SK-N-SH treated with all-trans-retinoic acid at 6 μM for 48 hours (cell line): ENCODE measurements at regions not wholly inside any gene's neighbourhood (a gene's known extent, or its start where the extent isn't known, plus 50 kb on each side); places are given as distances from the start of the nearest gene placed in this dataset.

ENCODE experiments used
- ATAC-seq: fragments of 200-7000 bp; cut with Tn5 transposase; 3 replicates; pipeline ENCODE4 v1.9.1; 2020; ENCODE audit warnings: mild to moderate bottlenecking, moderate library complexity
- ARNTL ChIP-seq: fragments of 450-650 bp; formaldehyde crosslinking; IDR thresholded peaks from 2 replicates; pipeline ENCODE4 v1.5.0; 2020; ENCODE audit warnings: low read depth, mild to moderate bottlenecking, moderate library complexity, borderline replicate concordance
- BACH2 ChIP-seq: fragments of 250-450 bp; sonication (Bioruptor Pico); IDR thresholded peaks from 2 replicates; pipeline ENCODE4 v1.9.0; 2021; ENCODE audit warnings: mild to moderate bottlenecking, borderline replicate concordance
- CREB5 ChIP-seq: fragments of 250-450 bp; sonication (Bioruptor Pico); IDR thresholded peaks from 2 replicates; pipeline ENCODE4 v1.5.1; 2020; ENCODE audit warnings: low read depth, mild to moderate bottlenecking, moderate library complexity
- CSDC2 ChIP-seq: fragments of 250-450 bp; sonication (Bioruptor Pico); IDR thresholded peaks from 2 replicates; pipeline ENCODE4 v1.5.0; 2020; ENCODE audit warnings: mild to moderate bottlenecking, moderate library complexity
- CSRNP3 ChIP-seq: fragments of 250-450 bp; sonication (Bioruptor Pico); IDR thresholded peaks from 2 replicates; pipeline ENCODE4 v1.5.1; 2021; ENCODE audit warnings: mild to moderate bottlenecking, moderate library complexity
- ESRRG ChIP-seq: fragments of 250-450 bp; sonication (Bioruptor Pico); IDR thresholded peaks from 2 replicates; pipeline ENCODE4 v1.6.1; 2021; ENCODE audit warnings: mild to moderate bottlenecking
- GLIS3 ChIP-seq: fragments of 250-450 bp; sonication (Bioruptor Pico); IDR thresholded peaks from 2 replicates; pipeline ENCODE4 v1.5.0; 2020; ENCODE audit warnings: mild to moderate bottlenecking, moderate library complexity
- ISL1 ChIP-seq: fragments of 250-450 bp; sonication (Bioruptor Pico); IDR thresholded peaks from 2 replicates; pipeline ENCODE4 v2.1.2; 2022; ENCODE audit warnings: mild to moderate bottlenecking, moderate library complexity
- OSR1 ChIP-seq: fragments of 250-450 bp; sonication (Bioruptor Pico); IDR thresholded peaks from 2 replicates; pipeline ENCODE4 v1.8.0; 2022; ENCODE audit warnings: moderate library complexity, mild to moderate bottlenecking, inconsistent platforms
- PATZ1 ChIP-seq: fragments of 250-450 bp; sonication (Bioruptor Pico); IDR thresholded peaks from 2 replicates; pipeline ENCODE4 v1.8.0; 2020; ENCODE audit warnings: mild to moderate bottlenecking, moderate library complexity, borderline replicate concordance
- POU6F1 ChIP-seq: fragments of 250-450 bp; sonication (Bioruptor Pico); IDR thresholded peaks from 2 replicates; pipeline ENCODE4 v1.8.0; 2021; ENCODE audit warnings: low read depth, mild to moderate bottlenecking, moderate library complexity, borderline replicate concordance
- PPARA ChIP-seq: fragments of 250-450 bp; sonication (Bioruptor Pico); IDR thresholded peaks from 2 replicates; pipeline ENCODE4 v1.5.0; 2020; ENCODE audit warnings: mild to moderate bottlenecking, borderline replicate concordance
- RARB ChIP-seq: fragments of 250-450 bp; sonication (Bioruptor Pico); IDR thresholded peaks from 2 replicates; pipeline ENCODE4 v1.8.0; 2021; ENCODE audit warnings: mild to moderate bottlenecking, moderate library complexity
- SNAI2 ChIP-seq: fragments of 250-450 bp; sonication (Bioruptor Pico); IDR thresholded peaks from 2 replicates; pipeline ENCODE4 v1.5.0; 2020; ENCODE audit warnings: mild to moderate bottlenecking, moderate library complexity
- TCF4 ChIP-seq: fragments of 250-450 bp; sonication (Bioruptor Pico); IDR thresholded peaks from 2 replicates; pipeline ENCODE4 v1.8.0; 2021; ENCODE audit warnings: mild to moderate bottlenecking, moderate library complexity, borderline replicate concordance
- TSHZ2 ChIP-seq: fragments of 250-450 bp; sonication (Bioruptor Pico); IDR thresholded peaks from 2 replicates; pipeline ENCODE4 v1.5.0; 2020; ENCODE audit warnings: mild to moderate bottlenecking, moderate library complexity
- ZC3H10 ChIP-seq: fragments of 250-450 bp; sonication (Bioruptor Pico); IDR thresholded peaks from 2 replicates; pipeline ENCODE4 v1.5.1; 2021; ENCODE audit warnings: mild to moderate bottlenecking, moderate library complexity
- ZFP3 ChIP-seq: fragments of 250-450 bp; sonication (Bioruptor Pico); IDR thresholded peaks from 2 replicates; pipeline ENCODE4 v1.5.0; 2020; ENCODE audit warnings: mild to moderate bottlenecking, moderate library complexity

GRCh38 chr12:126797525-126797924, 1469.4 kb upstream of the TMEM132C start:
- ATAC-seq, result no peak
- no peak for TF ChIP-seq ISL1 (CRISPR knock-in tag)
- TF ChIP-seq ZC3H10, result no peak
- no peak for TF ChIP-seq ESRRG (CRISPR knock-in tag)
- TF ChIP-seq CSDC2, result no peak
- TF ChIP-seq PPARA (CRISPR knock-in tag), result no peak
- no peak for TF ChIP-seq TSHZ2
- TF ChIP-seq CREB5 (CRISPR knock-in tag), result no peak
- no peak for TF ChIP-seq TCF4 (CRISPR knock-in tag)
- no peak for TF ChIP-seq ARNTL (CRISPR knock-in tag)
- TF ChIP-seq PATZ1 (CRISPR knock-in tag), result no peak
- no peak for TF ChIP-seq RARB (CRISPR knock-in tag)
- no peak for TF ChIP-seq SNAI2 (CRISPR knock-in tag)
- TF ChIP-seq BACH2, result no peak
- TF ChIP-seq OSR1 (CRISPR knock-in tag), result no peak
- no peak for TF ChIP-seq POU6F1 (CRISPR knock-in tag)

- TF ChIP-seq ZFP3 (CRISPR knock-in tag) (no peak), SNAI2 (CRISPR knock-in tag) (no peak), TSHZ2 (no peak), CSRNP3 (CRISPR knock-in tag) (no peak), PATZ1 (CRISPR knock-in tag) (no peak), CSDC2 (no peak), GLIS3 (no peak), OSR1 (CRISPR knock-in tag) (no peak), BACH2 (no peak), ESRRG (CRISPR knock-in tag) (no peak), PPARA (CRISPR knock-in tag) (no peak), POU6F1 (CRISPR knock-in tag) (no peak)
- TF ChIP-seq, all 23 proteins: peak for 0
- ATAC-seq, result no peak
These were observed 1468.5 kb upstream of the TMEM132C start for GRCh38 chr12:126798449-126798848.
